H1 (cell line): ENCODE measurements at regions not wholly inside any gene's neighbourhood (a gene's known extent, or its start where the extent isn't known, plus 50 kb on each side); places are given as distances from the start of the nearest gene placed in this dataset.

ENCODE experiments used
- CHD7 ChIP-seq: fragments of 300-600 bp; sonication (generic); IDR thresholded peaks from 2 replicates; pipeline ENCODE4 v1.7.1; 2012; ENCODE audit warnings: low read length, moderate library complexity, mild to moderate bottlenecking, inconsistent platforms; ENCODE audit not compliant: insufficient replicate concordance
- GTF2F1 ChIP-seq: IDR thresholded peaks from 2 replicates; pipeline ENCODE4 v1.6.1; 2012; ENCODE audit warnings: low read depth, low read length, improper control_type of control experiment, borderline replicate concordance
- SUZ12 ChIP-seq: fragments of 200-600 bp; sonication (generic); IDR thresholded peaks from 2 replicates; pipeline ENCODE4 v1.6.1; 2012; ENCODE audit warnings: mild to moderate bottlenecking, inconsistent platforms, low read length, moderate library complexity, mixed read lengths

DNA sequence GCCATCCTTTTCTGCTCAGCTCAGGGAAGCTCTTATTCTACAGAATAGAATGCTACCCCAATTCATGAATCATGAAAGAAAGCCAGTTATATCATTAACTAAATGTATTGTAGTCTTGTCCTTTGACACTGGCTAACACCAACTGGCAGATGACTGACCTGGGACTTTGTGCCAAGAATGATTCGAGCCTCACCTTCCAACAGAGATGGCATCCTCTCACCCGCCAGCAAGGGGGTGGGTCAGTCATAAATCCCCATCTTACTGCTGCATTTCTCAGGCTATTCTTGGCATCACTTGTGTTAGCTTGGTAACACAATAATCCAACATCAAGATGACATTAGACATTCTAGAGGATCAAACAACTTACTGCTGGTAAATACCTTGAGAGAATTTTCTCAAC, 1239.8 kb upstream of the MIR17HG start (continued):
- TF ChIP-seq CHD7 (no peak), GTF2F1 (no peak), SUZ12 (no peak)
- TF ChIP-seq, all 59 proteins: peak for 0
